Kidney tubule cell (primary cell): ENCODE measurements at regions not wholly inside any gene's neighbourhood (a gene's known extent, or its start where the extent isn't known, plus 50 kb on each side); places are given as distances from the start of the nearest gene placed in this dataset.
"Not testable (repeated sequence)": the region's sequence is repeated elsewhere in the genome, so short reads cannot be mapped to it uniquely, and the experiment has no call there.

Experiments
- DNase-seq: peaks from one replicate; pipeline ENCODE4 v3.0.0-alpha.2; 2018; ENCODE audit warnings: low spot score

- DNase-seq: no peak
Measured at GRCh38 chr19:34033880-34034279, 138.4 kb upstream of the LSM14A start.

GRCh38 chr19:34034318-34034846, 137.9 kb upstream of the LSM14A start:
- DNase-seq: no peak

- DNase-seq: peak; percentile 54
Measured at GRCh38 chr19:34041925-34042521, 130.3 kb upstream of the LSM14A start.

GRCh38 chr19:34044021-34044420, 128.3 kb upstream of the LSM14A start:
- DNase-seq: peak; percentile 28

GRCh38 chr19:34049944-34050343, 122.4 kb upstream of the LSM14A start:
- no peak for DNase-seq

GRCh38 chr19:34050430-34050829, 121.9 kb upstream of the LSM14A start:
- DNase-seq: not testable (repeated sequence)

- DNase-seq: no peak
Measured at GRCh38 chr19:34051255-34051654, 121.0 kb upstream of the LSM14A start.

- no peak for DNase-seq
Measured at GRCh38 chr19:34057155-34057554, 115.1 kb upstream of the LSM14A start.

GRCh38 chr19:34066007-34066643, 106.2 kb upstream of the LSM14A start:
- no peak for DNase-seq

GRCh38 chr19:34067861-34068271, 104.4 kb upstream of the LSM14A start:
- peak; percentile 59 for DNase-seq

- DNase-seq: peak; percentile 7
Measured at GRCh38 chr19:34075661-34076091, 96.6 kb upstream of the LSM14A start.

GRCh38 chr19:34082289-34083077, 89.8 kb upstream of the LSM14A start:
- no peak for DNase-seq

- DNase-seq: no peak
Measured at GRCh38 chr19:34084396-34085145, 87.7 kb upstream of the LSM14A start.

- no peak for DNase-seq
Measured at GRCh38 chr19:34085336-34085735, 87.0 kb upstream of the LSM14A start.

- no peak for DNase-seq
Measured at GRCh38 chr19:34088292-34088691, 84.0 kb upstream of the LSM14A start.

- DNase-seq: no peak
Measured at GRCh38 chr19:34089566-34089965, 82.7 kb upstream of the LSM14A start.

GRCh38 chr19:34094960-34095359, 77.3 kb upstream of the LSM14A start:
- no peak for DNase-seq

- not testable (repeated sequence) for DNase-seq
Measured at GRCh38 chr19:34095411-34095810, 76.9 kb upstream of the LSM14A start.

GRCh38 chr19:34096020-34096915, 76.0 kb upstream of the LSM14A start:
- DNase-seq: peak; percentile 47

- no peak for DNase-seq
Measured at GRCh38 chr19:34104096-34104495, 68.2 kb upstream of the LSM14A start.

GRCh38 chr19:34104557-34104956, 67.7 kb upstream of the LSM14A start:
- DNase-seq: no peak
